Neural progenitor cell (in vitro differentiated cells): ENCODE measurements at regions not wholly inside any gene's neighbourhood (a gene's known extent, or its start where the extent isn't known, plus 50 kb on each side); places are given as distances from the start of the nearest gene placed in this dataset.

Experiments
- DNase-seq: peaks from one replicate; pipeline ENCODE4 v3.0.0-alpha.2; 2016; ENCODE audit warnings: low spot score
- H2AFZ ChIP-seq: fragments of 200-600 bp; sonication (generic); replicated peaks from 2 replicates; pipeline ENCODE4 v1.6.1; 2016; ENCODE audit warnings: antibody characterized with exemption
- H3F3A ChIP-seq: fragments of 200-600 bp; sonication (generic); 2 replicates; pipeline ENCODE4 v1.6.1; 2016; ENCODE audit warnings: antibody characterized with exemption, low read depth
- H3K27ac ChIP-seq: fragments of 200-600 bp; sonication (generic); 2 replicates; pipeline ENCODE4 v1.5.1; 2016; ENCODE audit warnings: mild to moderate bottlenecking
- H3K27me3 ChIP-seq: fragments of 200-600 bp; sonication (generic); 2 replicates; pipeline ENCODE4 v1.6.1; 2016; ENCODE audit warnings: mild to moderate bottlenecking, moderate library complexity
- H3K36me3 ChIP-seq: fragments of 200-600 bp; sonication (generic); 2 replicates; pipeline ENCODE4 v1.5.1; 2016
- H3K4me1 ChIP-seq: fragments of 200-600 bp; sonication (generic); 2 replicates; pipeline ENCODE4 v1.6.1; 2016; ENCODE audit warnings: mixed run types
- H3K4me2 ChIP-seq: fragments of 200-600 bp; sonication (generic); 2 replicates; pipeline ENCODE4 v1.6.1; 2016
- H3K4me3 ChIP-seq: fragments of 200-600 bp; sonication (generic); 2 replicates; pipeline ENCODE4 v1.5.1; 2016
- H3K79me2 ChIP-seq: fragments of 200-600 bp; sonication (generic); 2 replicates; pipeline ENCODE4 v1.6.1; 2016; ENCODE audit warnings: low read depth
- H3K9ac ChIP-seq: fragments of 200-600 bp; sonication (generic); 2 replicates; pipeline ENCODE4 v1.6.1; 2016
- H3K9me3 ChIP-seq: fragments of 200-600 bp; sonication (generic); 2 replicates; pipeline ENCODE4 v1.5.1; 2016; ENCODE audit warnings: low read depth
- H4K20me1 ChIP-seq: fragments of 200-600 bp; sonication (generic); 2 replicates; pipeline ENCODE4 v1.6.1; 2016; ENCODE audit warnings: low read depth
- H3K27ac Mint-ChIP-seq: 3 replicates; pipeline ENCODE4 v1.8.0; 2021; ENCODE audit warnings: mixed read lengths
- H3K27me3 Mint-ChIP-seq: 2 replicates; pipeline ENCODE4 v1.8.0; 2022; ENCODE audit warnings: low read depth, mild to moderate bottlenecking, inconsistent platforms, moderate library complexity, mixed read lengths; ENCODE audit not compliant: insufficient read depth
- H3K36me3 Mint-ChIP-seq: 3 replicates; pipeline ENCODE4 v1.8.0; 2021; ENCODE audit warnings: mixed read lengths
- H3K4me1 Mint-ChIP-seq: 3 replicates; pipeline ENCODE4 v1.8.0; 2021; ENCODE audit warnings: mixed read lengths
- H3K4me3 Mint-ChIP-seq: 3 replicates; pipeline ENCODE4 v1.8.0; 2021; ENCODE audit warnings: mild to moderate bottlenecking, moderate library complexity, mixed read lengths
- H3K9me3 Mint-ChIP-seq: 3 replicates; pipeline ENCODE4 v1.8.0; 2020; ENCODE audit warnings: mixed read lengths
- EZH2 ChIP-seq: fragments of 200-600 bp; sonication (generic); IDR thresholded peaks from 2 replicates; pipeline ENCODE4 v1.6.1; 2017; ENCODE audit warnings: antibody characterized with exemption, mild to moderate bottlenecking, moderate library complexity
- EZH2phosphoT487 ChIP-seq: fragments of 200-600 bp; sonication (generic); IDR thresholded peaks from 2 replicates; pipeline ENCODE4 v1.6.1; 2017; ENCODE audit warnings: antibody characterized with exemption
- TF ChIP-seq, protein P1 (sequence below): fragments of 200-600 bp; sonication (generic); IDR thresholded peaks from 2 replicates; pipeline ENCODE4 v1.5.1; 2017; ENCODE audit warnings: antibody characterized with exemption, mild to moderate bottlenecking

GRCh38 chr9:135036861-135037465 is 50.5 kb upstream of the OLFM1 start:
- H3K4me1 Mint-ChIP-seq, result no peaks in the 10 kb centered on the region
- no peaks in the 10 kb centered on the region for H3K9me3 Mint-ChIP-seq
- no peak overlapping the region for H3K4me3 ChIP-seq
- no peak overlapping the region for H3K4me3 Mint-ChIP-seq
- H3K36me3 Mint-ChIP-seq, result no peaks in the 10 kb centered on the region
- H3F3A ChIP-seq, result no peaks in the 10 kb centered on the region
- H3K27ac Mint-ChIP-seq, result no peak overlapping the region
- peaks cover 19% of the 10 kb centered on the region for H3K27me3 Mint-ChIP-seq
- H2AFZ ChIP-seq, result no peak overlapping the region
- H3K9me3 ChIP-seq, result no peaks in the 10 kb centered on the region
- H3K9ac ChIP-seq, result no peak overlapping the region
- no peaks in the 10 kb centered on the region for H3K79me2 ChIP-seq
- TF ChIP-seq, protein P1, sequence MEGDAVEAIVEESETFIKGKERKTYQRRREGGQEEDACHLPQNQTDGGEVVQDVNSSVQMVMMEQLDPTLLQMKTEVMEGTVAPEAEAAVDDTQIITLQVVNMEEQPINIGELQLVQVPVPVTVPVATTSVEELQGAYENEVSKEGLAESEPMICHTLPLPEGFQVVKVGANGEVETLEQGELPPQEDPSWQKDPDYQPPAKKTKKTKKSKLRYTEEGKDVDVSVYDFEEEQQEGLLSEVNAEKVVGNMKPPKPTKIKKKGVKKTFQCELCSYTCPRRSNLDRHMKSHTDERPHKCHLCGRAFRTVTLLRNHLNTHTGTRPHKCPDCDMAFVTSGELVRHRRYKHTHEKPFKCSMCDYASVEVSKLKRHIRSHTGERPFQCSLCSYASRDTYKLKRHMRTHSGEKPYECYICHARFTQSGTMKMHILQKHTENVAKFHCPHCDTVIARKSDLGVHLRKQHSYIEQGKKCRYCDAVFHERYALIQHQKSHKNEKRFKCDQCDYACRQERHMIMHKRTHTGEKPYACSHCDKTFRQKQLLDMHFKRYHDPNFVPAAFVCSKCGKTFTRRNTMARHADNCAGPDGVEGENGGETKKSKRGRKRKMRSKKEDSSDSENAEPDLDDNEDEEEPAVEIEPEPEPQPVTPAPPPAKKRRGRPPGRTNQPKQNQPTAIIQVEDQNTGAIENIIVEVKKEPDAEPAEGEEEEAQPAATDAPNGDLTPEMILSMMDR, result no peak
- no peak for TF ChIP-seq EZH2
- TF ChIP-seq EZH2phosphoT487, result no peak
- DNase-seq, result no peak
- H3K4me1 ChIP-seq, result no peaks in the 10 kb centered on the region
- no peak overlapping the region for H3K4me2 ChIP-seq
- H3K27ac ChIP-seq, result no peak overlapping the region
- no peaks in the 10 kb centered on the region for H3K27me3 ChIP-seq
- no peaks in the 10 kb centered on the region for H4K20me1 ChIP-seq
- no peaks in the 10 kb centered on the region for H3K36me3 ChIP-seq

DNA sequence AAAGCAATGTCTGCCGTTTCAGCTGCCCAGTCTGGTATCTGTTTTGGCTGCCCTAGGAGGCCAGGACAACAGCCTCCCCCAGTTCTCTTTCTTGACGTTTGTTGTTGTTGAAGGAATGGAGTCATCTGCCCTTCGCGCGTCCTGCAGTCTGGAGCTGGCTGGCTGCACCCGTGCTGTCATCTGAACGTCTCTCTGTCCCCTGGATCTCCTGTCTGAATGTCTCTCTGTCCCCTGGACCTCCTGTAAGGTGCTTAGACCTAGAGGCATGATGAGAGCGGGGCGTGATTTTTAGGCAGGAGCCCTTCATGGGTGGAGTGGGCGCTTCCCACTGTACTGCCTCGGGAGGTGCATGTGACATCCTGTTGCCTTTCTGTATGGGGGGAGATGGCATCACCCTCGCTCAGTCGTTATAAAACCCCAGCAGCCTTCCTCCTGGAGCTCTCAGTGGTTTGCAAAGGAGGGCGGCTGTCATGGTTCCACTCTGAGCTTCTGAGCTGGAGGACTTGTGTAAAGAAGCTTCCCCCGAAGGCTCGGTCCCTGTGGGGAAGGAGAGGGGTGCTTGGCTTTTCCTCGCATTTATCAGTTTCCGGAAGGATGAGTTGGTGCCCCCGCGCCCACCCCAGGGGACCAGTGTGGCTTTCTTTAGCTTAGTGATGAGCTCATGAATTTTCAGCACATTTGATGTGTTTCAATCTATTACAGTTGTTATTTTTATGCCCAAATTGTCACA is 49.8 kb upstream of the OLFM1 start:
- H3K4me3 ChIP-seq, result no peak overlapping the region
- no peaks in the 10 kb centered on the region for H3K36me3 ChIP-seq
- TF ChIP-seq EZH2 (no peak), EZH2phosphoT487 (no peak)
- TF ChIP-seq, protein P1, result no peak
- Mint-ChIP-seq H3K36me3 (no peaks in the 10 kb centered on the region), H3K4me3 (no peak overlapping the region), H3K4me1 (no peaks in the 10 kb centered on the region), H3K27me3 (peaks cover 19% of the 10 kb centered on the region), H3K27ac (no peak overlapping the region), H3K9me3 (no peaks in the 10 kb centered on the region)
- no peak overlapping the region for H3K4me2 ChIP-seq
- H3K9me3 ChIP-seq, result no peaks in the 10 kb centered on the region
- H4K20me1 ChIP-seq, result no peaks in the 10 kb centered on the region
- no peak for DNase-seq
- H3K4me1 ChIP-seq, result no peaks in the 10 kb centered on the region
- H3F3A ChIP-seq, result no peaks in the 10 kb centered on the region
- H3K27ac ChIP-seq, result no peak overlapping the region
- H2AFZ ChIP-seq, result no peak overlapping the region
- no peaks in the 10 kb centered on the region for H3K27me3 ChIP-seq
- no peak overlapping the region for H3K9ac ChIP-seq
- no peaks in the 10 kb centered on the region for H3K79me2 ChIP-seq
